LoVo (cell line): ENCODE measurements at regions not wholly inside any gene's neighbourhood (a gene's known extent, or its start where the extent isn't known, plus 50 kb on each side); places are given as distances from the start of the nearest gene placed in this dataset.

Experiments
- DNase-seq: peaks from one replicate; pipeline ENCODE4 v3.0.0-alpha.2; 2016; ENCODE audit warnings: low spot score

DNA sequence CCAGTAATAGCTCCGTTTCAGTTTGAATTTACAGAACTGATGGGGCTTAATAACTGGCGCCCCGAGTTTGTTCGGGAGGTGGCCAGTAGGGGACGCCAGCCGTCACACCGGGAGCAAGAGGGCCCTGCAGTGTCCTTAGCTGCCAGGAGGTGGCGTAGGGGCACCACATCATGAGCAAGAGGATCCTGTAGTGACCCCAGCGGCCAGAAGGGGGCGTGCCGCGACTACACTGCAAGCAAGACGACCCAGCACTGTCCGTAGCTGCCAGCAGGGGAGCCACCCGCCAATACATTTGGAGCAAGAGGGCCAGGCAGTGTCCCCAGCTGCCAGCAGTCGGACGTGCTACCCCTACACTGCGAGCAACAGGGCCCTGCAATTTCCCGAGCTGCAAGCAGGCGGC, 663.7 kb upstream of the B3GAT1 start:
- DNase-seq = no peak

DNA sequence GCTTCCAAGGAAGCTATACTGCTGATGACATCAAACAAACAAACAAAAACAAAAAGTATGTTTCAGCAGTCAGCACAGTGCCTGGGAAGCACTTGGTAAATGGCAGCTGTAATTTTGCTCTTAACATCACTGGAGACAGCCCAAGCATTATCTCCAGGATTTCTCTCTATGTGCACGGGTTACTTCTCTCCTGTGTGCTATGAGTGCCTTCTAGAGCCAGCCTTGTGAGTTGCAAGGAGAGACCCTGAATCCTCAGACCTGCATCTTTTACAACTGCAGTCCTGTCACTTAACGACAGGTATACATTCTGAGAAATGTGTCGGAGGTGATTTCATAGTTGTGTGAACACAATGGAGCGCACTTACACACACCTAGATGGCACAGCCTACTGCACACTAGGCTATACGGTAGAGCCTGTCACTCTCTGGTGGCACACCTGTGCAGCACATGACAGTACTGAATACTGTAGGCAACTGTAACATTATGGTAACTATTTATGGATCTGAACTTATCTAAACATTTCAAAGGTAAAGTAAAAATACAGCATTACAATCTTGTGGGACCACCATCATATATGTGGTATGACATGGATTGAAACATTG, 662.5 kb upstream of the B3GAT1 start:
- DNase-seq = no peak

DNA sequence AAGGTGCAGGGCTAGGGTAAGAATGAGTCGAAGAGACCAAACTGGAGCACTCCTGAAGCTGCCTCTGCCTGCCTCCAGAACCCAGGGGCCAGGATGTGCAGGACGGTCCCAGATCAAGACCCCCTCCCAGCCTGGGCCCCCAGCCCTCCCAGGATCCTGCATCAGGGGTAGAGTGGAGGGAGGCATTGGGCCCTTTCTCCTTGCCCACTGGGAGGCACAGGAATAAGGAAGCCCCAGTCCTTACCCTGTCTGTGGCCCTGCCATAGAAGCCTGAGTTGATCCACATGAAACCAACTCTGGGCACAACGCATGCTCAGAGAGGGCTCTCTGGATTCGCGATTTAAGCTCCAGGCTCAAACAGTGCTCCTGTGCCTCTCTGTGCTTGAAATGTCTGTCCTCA, 661.8 kb upstream of the B3GAT1 start:
- no peak for DNase-seq

DNA sequence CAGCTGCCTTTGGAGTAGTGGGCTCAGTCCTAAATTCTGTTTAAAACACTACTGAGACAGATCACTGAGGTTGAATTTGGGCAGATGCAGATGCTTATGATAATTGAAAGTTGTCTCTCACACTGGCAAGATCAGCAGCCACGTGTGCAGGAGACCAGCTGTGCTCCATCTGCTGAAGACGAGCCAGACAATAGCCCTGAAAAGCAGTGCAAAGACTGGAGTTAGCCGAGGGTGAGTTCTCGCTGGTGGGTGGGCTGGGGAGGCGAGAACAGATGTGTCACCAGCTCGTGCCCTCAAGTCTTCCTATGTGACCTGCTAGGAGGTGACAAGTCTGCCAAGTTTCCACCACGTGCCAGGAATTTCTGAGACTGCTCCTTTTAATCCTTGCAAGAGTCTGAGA, 661.3 kb upstream of the B3GAT1 start:
- no peak for DNase-seq

DNA sequence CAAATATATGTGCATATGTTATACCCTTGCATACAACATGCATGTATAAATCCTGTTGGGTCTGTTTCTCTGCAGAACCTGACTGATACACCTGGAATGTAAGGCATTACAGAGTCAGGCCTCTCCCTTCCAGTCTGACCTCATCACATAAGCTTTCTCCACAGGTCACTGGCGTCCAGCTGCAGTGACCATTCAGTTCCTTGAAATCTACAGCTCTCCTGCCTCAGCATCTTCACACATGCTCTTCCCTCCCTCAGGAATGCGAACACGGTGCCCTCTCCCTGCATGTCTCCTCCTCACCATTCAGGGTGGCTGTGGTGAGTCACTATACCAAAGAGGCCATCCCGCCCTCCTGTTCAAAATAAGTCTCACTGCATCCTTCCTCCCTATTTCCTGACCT, 657.8 kb upstream of the B3GAT1 start:
- no peak for DNase-seq

DNA sequence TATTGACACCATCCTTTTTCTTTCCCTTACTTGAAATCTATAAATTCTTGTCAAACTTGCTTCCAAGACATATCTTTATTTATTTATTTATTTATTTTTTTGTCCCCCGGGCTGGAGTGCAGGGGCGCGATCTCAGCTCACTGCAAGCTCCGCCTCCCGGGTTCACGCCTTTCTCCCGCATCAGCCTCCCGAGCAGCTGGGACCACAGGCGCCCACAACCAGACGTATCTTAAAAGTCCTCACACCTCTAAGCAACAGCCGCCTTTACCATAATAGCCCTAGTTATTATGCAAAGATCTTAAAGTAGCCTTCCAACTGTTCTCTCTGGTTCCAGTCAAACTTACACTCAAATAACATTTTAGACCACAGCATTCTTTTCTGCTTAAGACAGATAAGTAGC, 657.0 kb upstream of the B3GAT1 start:
- no peak for DNase-seq

DNA sequence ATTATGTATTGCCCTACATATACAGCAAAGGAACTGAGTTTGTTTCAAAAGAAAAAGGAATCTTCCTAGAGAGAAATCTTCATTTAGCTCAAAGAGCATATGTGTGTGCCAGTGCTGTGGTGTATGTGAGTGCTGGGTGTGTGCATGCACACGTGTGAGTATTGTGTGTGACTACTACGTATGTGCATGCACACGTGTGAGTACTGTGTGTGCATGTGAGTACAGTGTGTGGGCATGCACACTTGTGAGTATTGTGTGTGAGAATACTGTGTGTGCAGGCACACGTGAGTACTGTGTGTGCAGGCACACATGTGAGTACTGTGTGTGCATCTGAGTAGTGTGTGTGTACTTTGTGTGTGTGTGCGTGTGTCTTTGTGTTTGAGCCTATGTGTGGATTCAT, 651.0 kb upstream of the B3GAT1 start:
- no peak for DNase-seq

DNA sequence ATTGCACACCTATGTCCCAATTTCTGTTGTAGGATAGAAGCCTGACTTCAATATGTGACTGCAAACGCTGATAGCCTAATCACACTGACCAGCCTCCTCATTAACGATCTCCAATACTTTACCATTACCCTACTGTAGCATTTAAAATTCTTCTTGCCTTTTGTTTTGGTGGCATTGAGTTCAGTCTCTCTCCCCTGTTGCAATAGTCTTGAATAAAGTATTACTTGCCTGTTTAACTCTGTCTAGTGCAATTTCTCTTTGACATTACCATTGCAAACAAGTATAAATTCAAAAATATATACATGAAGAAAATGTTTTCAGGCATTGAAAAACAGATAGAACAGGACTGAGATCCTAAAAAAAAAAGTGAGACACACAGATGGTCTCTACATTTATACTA, 649.1 kb upstream of the B3GAT1 start:
- DNase-seq = no peak

DNA sequence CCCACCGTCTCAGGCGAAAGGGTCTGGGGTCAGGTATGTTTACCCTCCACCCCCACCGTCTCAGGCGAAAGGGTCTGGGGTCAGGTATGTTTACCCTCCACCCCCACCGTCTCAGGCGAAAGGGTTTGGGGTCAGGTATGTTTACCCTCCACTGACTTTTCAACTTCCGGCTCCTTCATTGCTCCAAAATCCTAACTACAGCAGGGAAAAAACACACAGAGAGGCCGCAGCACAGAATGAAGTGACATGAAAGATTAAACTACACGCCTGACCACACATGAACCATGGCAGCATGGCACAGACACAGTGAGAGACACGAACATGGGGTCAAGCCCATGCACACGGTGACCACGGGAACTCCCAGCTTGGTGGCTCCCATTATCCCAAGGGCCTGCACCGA, 634.9 kb upstream of the B3GAT1 start:
- no peak for DNase-seq

DNA sequence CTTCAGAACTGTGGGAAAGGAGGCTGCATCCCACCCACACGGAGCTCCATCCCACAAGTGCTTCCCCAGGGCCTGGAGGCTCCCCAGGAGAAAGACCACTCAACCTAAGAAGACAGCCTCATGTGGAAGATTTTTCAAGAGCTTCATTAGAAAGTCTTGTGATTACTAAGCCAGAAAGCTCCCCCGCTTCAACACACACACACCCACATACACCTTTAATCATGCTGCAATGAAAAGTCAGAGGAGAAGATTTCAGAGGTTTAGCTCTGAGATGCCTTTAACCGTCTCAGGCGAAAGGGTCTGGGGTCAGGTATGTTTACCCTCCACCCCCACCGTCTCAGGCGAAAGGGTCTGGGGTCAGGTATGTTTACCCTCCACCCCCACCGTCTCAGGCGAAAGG, 634.5 kb upstream of the B3GAT1 start:
- DNase-seq = no peak

DNA sequence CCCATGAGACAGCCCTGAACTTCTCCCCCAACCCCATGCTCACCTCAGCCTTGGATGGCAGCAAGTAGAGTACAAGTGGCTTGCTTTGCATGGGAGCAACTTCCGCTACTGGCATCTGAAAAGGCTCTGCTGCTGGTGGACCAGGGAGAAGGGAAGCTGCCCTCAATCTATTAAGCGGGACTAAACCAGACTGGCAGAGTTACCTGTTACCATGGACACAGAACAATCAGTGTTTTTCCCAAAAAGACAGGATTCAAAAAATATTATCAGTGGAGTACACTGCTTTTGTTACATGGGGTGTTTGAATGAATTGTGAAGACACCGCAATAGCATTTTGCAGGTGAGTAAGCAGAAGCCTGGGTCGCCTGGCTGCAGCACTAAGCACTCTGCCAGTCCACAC, 631.4 kb upstream of the B3GAT1 start:
- DNase-seq = no peak

DNA sequence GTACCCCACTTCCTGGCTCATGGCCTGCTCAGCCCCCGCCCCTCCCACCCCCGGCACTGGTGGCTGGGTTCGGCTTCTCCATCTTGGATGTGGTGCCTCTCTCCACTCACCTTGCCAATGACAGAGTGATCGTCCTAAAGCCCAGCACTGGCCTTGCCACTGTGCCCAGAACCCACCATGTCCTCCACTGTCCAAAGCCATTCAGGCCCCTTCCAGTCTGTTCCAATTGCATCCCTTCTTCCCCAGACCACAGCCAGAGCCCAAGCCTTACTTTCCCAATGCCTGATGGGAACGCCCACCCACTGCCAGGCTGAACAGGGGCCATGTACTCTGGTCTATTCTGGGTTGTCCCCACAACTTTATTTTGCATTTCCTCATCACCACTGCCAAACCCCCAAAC, 625.8 kb upstream of the B3GAT1 start:
- DNase-seq = no peak

DNA sequence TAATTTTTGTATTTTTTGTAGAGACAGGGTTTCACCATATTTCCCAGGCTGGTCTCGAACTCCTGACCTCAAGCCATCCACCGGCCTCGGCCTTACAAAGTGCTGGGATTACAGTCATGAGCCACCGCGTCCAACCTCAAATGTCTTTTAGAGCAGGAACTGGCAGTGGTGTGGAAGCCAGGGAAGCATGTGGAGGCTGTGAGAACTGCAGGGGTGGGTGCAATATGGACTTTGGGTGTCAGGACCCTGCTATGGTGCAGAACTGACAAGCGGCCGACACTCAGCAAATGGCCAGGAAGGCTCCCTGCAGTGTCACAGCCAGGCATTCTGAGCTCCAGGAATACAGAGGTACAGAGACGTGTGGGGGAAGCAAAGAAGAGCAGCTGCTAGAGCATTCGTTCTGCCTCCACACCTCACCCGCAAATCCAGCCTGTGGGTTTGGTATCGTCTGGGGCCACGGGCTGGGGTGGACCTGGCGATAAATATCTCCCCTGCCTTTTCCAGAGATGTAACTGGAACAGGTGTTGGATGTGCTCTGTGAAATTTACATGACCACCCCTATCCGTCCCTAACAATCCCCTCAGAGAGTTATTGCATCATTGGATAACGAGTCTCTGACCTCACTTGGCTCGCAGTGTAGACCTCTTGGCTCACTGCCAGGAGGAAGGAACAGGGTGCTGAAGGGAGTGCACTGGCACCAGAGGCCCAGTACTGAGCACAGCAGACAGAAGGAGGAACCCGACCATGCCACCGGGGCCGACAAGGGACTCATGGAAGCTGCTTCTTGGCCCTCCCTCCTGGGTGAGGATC, 624.7 kb upstream of the B3GAT1 start:
- no peak for DNase-seq

DNA sequence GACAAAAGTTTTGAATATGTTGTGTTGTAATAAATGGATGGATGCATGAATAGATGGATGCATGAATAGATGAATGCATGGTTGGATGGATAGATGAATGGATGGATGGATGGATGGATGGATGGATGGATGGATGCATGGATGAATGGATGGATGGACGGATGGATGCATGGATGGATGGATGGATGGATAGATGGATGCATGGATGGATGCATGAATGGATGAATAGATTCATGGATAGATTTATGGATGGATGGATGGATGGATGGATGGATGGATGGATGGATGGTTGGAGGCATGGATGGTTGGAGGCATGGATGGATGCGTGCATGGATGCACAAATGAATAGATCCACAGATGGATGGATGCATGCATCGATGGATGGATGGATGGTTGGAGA, 623.2 kb upstream of the B3GAT1 start:
- DNase-seq = no peak

DNA sequence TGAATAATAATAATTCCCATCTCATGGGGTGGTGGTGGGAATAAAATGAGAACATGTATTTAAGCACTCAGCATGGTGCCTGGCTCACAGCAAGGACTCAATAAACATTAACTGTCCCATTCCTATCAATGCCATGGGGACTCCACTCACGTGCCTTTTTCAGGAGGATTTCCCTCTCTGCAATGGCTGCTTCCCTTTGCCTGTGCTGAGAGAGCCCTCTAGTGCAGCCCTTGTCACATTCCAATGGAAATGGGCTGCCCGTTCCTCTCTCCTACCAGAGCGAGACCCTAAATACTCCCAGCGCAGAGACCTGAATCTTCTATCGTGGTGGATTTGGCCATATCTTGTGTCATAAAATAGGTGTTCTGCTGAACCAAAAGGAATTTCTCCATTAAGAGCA, 621.5 kb upstream of the B3GAT1 start:
- DNase-seq = no peak

DNA sequence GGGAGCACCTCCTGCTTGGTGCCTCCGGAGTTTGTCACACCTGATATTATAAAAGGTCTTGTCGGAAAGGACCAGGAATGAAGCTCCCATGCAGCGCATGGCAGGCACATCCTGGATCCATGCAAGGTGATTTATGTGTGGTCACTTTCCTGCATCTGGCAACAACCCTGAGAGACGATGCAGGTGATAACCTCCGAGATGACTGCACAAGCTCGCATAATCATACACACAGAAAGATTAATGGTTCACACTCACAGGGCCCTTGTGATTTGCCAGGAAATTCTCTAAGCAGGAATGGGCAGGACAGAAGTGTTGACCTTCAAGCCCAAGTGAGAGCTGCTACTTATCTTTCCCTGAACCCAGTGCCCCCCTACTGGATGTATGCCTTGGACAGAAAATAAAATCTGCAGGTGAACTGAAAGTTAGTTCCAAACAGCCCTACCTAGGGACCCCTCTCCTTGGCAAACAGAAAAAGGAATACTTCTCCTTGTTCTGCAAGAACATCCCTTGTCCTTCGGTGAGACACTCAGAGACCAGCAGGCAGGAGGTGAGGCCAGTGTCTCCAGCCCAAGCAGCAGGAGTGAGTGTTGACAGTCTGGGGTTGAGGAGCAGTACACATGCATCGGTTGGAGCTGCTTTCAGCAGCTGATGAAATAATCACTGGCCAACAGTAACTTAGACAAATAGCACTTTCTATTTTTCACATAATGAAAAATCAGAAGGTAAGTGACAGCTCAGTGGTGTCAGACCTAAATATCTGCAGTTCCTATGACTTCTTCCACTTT, 619.4 kb upstream of the B3GAT1 start:
- DNase-seq = no peak

DNA sequence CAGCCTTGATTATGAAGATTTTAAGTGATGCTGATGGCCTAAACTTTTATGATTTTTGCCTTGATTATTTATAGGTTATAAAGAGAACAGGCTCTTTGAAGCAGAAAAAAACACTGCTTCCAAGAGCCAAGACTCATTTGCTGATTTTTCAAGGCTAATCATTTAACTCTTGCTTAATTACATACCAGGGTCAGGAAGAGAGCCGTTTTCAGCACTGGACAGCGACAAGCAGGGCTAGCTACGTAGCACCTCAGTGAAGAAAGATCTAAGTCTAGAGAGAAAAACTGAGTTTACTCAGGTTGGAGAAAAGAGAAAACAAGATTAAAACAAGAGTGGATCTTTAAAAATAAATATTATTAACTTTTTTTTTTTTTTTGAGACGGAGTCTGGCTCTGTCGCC, 615.4 kb upstream of the B3GAT1 start:
- peak; percentile 30 for DNase-seq

DNA sequence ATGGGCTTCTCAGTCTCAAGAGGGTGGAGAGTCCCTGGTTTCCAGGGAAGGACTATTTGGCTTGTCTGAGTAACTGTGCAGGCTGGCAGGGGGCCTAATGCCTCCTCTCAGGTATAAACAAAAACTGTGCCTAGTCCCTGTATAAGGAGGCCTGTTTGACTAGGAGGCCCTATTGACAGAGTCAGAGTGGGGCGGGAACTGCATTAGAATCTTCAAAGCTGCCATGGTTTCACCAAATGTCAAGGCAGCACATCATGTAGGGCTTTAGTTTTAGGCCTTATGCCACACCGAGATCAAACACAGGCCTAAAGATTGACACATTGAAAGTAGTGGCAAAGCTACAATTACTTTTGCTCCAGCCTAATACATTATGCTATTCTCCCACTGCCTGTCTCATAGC, 611.5 kb upstream of the B3GAT1 start:
- no peak for DNase-seq

DNA sequence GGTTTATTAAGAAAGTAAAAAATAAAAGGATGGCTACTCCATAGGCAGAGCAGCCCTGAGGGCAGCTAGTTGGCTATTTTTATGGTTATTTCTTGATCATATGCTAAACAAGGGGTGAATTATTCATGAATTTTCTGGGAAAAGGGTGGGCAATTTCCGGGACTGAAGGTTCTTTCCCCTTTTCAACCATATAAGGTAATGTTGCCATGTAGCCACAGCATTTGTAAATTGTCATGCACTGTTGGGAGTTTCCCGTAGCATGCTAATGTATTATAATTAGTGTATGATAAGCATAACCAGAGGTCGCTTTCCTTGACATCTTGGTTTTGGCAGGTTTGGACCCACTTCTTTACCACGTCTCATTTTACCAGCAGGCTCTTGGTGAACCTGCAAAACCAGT, 610.4 kb upstream of the B3GAT1 start:
- DNase-seq = no peak

DNA sequence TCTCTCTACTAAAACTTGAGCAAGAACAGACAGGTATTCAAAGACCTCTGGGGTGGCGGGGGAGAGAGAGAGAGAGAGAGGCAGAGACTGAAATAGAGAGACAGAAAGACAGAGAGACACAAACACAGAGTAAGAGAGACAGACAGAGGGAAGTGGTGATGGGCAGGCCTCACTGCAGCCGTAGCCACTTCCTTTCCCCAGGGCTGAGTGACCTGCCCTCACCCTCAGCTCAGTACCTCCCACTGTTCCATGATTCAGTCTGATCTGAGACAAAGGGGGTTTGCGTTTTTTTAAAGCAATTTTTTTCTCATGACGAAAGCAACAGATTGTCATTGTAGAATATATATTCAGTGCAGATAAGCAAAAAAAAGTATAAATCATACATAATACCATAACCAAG, 607.9 kb upstream of the B3GAT1 start:
- DNase-seq = no peak

DNA sequence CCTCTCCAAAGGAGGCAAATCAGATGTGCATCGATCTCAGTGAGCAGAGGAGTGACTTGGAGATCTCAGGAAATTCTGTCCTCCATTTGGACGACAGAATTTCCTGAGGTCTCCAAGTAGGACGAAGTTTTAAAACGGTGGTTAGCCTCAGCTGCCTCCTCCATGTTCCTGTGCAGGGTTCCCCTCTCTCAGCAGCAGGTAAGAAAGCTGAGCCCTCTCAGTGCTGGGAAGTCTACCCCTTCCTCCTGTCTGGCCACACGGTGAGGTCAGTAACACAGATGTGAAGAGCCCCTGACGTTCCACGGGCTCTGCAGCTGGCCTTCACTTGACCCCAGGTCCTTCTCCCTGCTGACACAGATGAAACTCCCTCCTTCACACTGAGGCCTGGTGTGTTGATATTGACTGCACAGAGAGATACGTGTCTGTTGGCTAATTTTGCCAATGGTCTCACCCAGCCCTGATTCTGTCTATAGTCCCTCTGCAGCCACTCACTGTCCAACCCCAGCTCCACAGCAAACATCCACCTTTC, 607.4 kb upstream of the B3GAT1 start:
- DNase-seq = no peak

DNA sequence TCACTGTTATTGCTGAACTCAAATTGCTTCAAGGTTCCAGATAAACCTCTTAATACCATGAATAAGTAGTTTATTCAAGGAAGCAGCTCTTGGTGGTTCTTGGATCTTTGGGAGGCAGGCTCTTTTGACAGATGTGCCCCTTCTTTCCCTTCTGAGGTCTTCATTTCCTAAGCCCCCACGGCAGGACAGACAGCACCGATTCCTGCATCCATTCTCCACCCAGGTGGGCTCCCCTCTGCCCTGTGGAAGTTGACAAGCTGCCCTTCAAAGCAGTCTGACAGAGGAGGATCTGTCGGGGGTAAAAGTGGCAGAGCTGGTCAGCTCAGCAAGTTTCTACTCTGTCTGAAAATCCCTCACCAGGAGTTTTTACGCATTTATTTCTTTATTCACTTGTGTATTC, 605.3 kb upstream of the B3GAT1 start:
- no peak for DNase-seq

DNA sequence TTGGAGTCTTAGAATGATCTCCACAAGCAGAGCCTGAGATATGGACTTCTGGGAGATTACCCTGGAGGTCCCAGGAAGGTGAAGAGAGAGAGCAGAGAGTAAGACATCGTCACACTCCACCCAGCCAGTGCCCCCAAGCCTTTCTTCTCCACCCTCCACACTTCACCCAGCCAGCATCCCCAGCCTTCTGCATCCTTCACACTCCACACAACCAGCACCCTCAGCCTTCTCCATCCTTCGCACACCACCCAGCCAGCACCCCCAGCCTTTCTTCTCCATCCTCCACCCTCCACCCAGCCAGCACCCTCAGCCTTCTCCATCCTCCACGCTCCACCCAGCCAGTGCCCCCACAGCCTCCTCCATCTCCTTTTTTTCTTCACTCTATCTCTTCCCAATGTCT, 603.9 kb upstream of the B3GAT1 start:
- no peak for DNase-seq
